Muscle of back (tissue), 3 donors: ENCODE measurements at regions not wholly inside any gene's neighbourhood (a gene's known extent, or its start where the extent isn't known, plus 50 kb on each side); places are given as distances from the start of the nearest gene placed in this dataset.

Experiments
- DNase-seq, 3 donors: peaks; one replicate each; pipeline versions ENCODE4 v3.0.0 to v3.0.0-alpha.2; 2013

- no peak for DNase-seq
These were observed 116.1 kb upstream of the SH3BP4 start for GRCh38 chr2:234835738-234836137.

DNA sequence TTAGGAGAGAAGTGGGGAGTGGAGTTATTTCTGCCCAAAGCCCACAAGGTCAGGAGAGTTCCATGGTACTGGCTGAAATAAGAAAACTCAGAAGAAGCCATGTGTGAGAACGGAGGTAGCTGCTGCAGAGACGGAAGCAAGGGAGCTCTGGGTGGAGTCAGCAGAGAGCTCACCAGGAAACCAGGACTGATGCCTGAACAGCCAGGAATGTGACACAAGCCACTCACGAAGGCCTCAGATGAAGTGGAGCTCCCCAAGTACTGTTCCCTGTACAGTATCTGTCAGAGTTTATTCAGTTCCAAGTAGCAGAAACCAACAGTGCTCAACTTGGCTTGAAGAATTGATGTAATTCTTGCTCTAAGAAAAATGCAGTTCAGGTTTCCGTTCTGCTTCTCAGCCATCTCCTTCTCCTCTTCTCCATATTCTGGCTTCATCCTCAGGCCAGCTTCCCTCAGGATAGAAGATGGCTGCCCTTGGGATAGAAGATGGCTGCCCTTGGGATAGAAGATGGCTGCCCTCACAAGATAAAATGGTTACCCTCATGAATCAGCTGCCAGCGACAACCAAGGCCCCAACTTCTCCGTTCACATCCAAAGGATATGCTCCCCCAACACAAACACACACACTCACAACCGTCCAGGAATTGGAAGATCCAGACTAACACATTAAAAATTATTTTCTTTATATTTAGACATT lies 117.4 kb upstream of the SH3BP4 start:
- DNase-seq, result no peak

DNA sequence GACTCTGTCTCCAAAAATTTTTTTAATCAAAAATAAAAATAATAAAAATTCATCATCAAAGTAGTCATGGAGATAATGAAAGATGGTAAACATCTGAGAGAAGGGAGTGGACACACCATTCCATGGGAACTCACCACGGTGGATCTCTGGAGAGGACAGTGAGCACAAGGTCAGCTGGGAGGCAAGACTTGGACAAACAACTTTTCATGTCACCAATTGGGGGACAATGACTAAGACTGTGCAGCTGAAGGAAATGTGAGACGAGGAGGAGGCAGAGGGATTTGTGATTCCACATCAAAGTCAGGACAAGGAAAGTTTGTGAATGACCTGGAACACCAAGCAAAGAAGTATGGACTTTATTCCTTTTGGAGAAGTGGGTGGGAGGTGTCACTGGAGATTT lies 121.0 kb upstream of the SH3BP4 start:
- DNase-seq, result no peak

GRCh38 chr2:234829074-234829455 lies 122.8 kb upstream of the SH3BP4 start:
- DNase-seq, result no peak

- DNase-seq, result no peak
These were observed 123.3 kb upstream of the SH3BP4 start for GRCh38 chr2:234828382-234829073.

DNA sequence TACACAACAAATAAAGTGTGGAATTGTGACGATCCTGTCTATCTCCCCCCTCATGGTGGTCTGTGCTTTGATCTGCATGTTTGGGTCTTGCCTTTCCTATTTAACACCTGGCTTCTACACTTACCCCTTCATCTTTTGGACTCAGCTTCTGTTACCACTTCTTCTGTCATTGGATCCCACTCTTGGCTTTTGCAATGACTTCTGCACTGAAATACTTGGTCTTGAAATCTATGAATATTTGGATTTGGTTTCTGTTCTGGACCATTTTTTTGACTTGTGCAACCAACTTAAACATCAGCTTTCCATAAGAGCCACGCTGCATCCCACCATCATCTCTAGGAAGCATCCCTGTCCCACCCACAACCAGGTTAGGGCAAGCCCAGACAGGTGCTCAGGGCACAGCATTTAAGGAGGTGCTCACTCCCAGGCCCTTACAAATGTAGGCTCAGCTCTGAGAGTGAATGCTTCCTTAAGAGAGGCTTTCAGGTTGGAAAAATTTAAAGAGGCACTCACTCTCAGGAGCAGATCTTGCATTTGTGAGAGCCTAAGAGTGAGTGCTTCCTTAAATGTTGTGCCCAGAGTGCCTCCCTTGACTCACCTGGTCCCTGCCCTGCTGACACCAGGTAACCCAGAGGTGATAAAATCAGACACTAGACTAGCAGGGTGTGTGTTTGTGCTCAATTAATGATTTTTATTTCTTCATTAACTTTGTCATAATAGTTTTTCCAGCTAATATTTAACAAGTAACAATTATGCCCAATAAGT lies 124.5 kb upstream of the SH3BP4 start:
- DNase-seq, result no peak

- DNase-seq, result no peak
These were observed 125.1 kb upstream of the SH3BP4 start for GRCh38 chr2:234826681-234827080.

DNA sequence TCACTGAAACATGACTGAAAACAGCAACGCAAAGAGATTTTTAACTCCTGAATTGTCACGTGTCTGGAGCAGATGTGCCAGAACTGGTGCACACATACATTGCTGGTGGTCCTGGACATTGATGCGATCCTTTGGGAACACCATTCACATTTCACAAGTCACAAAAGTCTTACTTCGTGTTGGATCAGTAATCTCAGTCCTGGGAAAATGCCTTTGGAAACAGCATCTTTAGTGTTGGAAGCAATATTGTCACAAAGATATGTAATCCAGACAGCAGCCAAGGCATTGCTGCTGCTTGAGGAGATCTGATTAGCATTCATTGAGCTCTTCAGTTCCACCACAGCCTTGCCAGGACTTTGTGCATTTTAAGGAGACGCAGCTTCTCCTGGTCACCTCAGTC lies 126.2 kb upstream of the SH3BP4 start:
- DNase-seq, result peak in 1 of 3 donors; percentile 59

GRCh38 chr2:234823877-234824376 lies 127.9 kb upstream of the SH3BP4 start:
- peak; percentile 66 to 88 (median 83) for DNase-seq

DNA sequence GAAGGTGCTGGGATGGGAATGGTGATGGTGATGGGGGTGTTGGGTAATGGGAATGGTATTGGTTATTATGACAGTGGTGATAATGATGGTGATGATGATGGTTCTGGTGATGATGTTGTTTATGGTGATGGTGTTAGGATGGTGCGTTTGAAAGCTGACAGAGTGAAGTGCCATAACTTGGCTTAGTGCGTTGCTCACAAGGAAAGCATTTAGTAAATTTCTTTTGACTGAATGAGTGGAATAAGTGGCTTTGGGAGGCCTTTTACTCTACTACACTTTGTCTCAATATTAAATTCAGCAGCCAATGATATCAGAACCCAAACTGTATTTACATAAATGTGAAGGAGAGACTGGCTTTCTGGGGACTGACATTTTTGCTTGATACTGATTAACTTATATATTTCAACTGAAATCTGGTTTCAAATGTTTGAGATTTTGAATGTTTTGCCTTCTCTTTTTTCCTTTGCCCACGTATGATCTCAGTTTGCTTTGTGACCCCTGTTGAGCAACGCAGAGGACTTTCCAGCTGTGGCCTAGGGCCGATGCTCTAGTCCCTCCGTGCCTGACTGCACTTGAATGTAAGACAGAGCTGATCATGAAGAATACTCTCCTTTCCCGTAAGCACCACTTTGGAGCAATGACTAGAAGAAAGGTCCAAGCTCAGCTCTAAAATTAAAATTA lies 128.5 kb upstream of the SH3BP4 start:
- DNase-seq, result peak in 1 of 3 donors; percentile 61

- DNase-seq, result no peak
These were observed 129.8 kb upstream of the SH3BP4 start for GRCh38 chr2:234821946-234822475.

DNA sequence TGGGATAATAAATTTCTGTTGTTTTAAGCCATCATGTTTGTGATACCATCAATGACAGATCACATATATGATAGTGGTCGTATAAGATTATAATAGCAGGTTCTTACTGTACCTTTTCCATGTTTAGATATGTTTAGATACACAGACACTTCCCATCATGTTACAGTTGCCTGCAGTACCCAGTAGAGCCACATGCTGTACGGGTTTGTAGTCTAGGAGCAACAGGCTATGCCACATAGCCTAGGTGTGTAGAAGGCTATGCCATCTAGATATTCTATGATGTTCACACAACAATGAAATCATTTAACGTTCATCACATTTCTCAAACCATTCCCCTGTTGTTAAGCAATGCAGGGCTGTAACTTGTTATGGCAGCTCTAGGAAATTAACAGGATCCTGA lies 132.9 kb upstream of the SH3BP4 start:
- no peak for DNase-seq

- DNase-seq, result no peak
These were observed 135.3 kb upstream of the SH3BP4 start for GRCh38 chr2:234816491-234816890.

DNA sequence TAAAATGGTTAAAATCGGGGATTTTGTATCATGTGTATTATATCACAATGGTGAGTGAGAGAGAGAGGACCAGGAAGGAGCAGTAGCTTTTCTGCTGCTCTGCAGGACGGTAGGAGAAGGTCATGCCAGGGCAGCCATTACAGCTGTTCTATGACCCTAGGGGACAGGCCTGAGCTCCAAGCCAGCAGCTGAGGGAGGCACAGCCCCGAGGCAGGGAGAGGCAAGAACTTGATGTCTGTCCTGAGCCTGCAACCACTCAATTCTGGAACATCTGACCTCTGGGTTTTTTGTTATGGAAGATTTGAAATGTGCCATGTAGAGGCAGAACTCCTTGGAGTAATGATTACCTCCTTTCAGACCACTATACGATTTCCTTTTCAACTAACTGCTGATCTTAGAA lies 135.8 kb upstream of the SH3BP4 start:
- no peak for DNase-seq

DNA sequence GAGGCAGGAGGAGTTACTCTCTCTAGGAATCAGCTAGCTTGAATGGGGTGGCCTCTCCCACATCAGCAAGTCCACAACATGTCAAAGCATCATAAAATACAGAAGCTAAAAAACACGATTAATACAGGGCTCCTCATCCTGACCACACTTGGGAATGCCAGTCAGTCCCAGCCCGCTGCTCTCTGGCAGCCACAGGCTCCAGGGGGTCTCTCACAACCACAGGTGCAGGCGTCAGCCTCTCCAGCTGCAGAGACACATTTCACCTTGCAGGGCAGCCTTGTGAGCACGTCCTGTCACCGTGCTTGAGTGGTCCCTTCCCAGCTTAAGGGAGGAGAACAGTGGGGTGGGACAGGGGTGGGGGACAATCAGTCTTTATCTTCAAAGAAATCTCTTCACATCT lies 137.4 kb upstream of the SH3BP4 start:
- no peak for DNase-seq

GRCh38 chr2:234812851-234813250 lies 139.0 kb upstream of the SH3BP4 start:
- DNase-seq, result no peak

DNA sequence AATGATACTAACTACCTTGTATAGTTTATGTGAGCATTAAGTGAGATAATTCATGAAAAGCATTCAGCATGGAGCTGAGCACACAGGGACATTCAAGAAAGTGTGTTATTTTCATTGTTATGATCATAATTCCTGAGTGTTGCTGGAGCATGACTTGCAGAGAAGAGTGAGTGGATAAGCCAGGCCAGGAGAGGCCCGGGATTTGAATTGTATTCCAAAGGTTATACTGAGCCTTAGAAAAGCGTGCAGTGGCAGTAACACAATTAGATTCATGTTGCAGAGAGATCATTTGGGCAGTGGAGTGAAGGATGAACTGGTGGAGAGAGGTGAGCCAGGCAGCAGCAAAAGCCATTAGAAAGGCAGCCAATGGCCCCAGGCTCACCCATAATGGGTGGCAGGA lies 142.9 kb upstream of the SH3BP4 start:
- DNase-seq, result no peak

DNA sequence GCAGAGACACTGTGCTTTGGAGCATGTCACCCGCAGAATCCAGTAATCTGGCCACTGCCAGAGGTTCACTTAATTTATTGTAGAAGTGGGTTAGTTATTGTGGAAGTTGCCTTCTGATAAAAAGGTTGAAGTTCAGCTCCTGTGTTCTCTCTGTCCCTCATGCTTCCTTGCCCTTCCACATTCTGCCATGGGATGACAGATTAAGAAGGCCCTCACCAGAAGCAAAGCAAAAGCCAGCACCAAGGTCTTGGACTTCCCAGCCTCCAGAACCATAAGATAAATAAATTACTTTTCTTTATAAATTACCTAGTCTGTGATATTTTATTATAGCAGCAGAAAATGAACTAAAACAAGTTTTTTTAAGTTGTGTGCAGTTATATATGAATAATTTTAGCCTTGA lies 145.0 kb upstream of the SH3BP4 start:
- DNase-seq, result no peak

- no peak for DNase-seq
These were observed 146.0 kb upstream of the SH3BP4 start for GRCh38 chr2:234805836-234806235.

GRCh38 chr2:234804704-234805103 lies 147.1 kb upstream of the SH3BP4 start:
- no peak for DNase-seq

DNA sequence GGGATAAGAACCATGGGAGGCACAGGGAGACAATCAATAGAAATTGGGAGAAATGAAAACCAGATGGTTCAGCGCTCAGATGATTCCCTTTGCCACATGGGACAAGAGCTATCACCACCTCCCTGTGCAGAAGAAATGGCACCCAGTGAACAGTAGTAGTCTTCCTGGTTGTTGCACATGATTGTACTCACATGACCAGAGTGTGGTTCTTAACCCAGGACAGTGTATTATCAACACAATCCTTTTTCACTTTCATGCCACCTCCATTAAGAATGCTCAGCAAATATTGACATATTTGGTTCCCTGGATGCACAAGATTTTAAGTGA lies 149.0 kb upstream of the SH3BP4 start:
- DNase-seq, result no peak
